ENCODE measurements at regions not wholly inside any gene's neighbourhood (a gene's known extent, or its start where the extent isn't known, plus 50 kb on each side); places are given as distances from the start of the nearest gene placed in this dataset.

GRCh38 chr5:64019746-64020145, 57.5 kb upstream of the HTR1A start:
- intact Hi-C loops (cut with micrococcal nuclease; ENCODE audit: unreplicated experiment), result no loop called here
- no peak overlapping the region for H3K9ac ChIP-seq (ENCODE audit: insufficient read depth, low read depth, low read length)
- no peak overlapping the region for H3K4me3 ChIP-seq (replicated peaks in 1 of 3; ENCODE audit: insufficient read depth in 1 of 3, low read depth in 2 of 3, low read length in 3 of 3)
- 23% methylated on average over 2 of the region's 2 CpGs for WGBS (ENCODE audit: low lambda C conversion rate)
- H3K4me2 ChIP-seq (ENCODE audit: low read depth, low read length), result no peak overlapping the region
- H2AFZ ChIP-seq (ENCODE audit: low read length), result no peak overlapping the region
- CTCF ChIA-PET (ENCODE audit: low intra/inter-chr PET ratio, low total read pairs), result no interaction called here
- in situ Hi-C loops (cut with HindIII; ENCODE audit: extremely low pct_ligation_motif_present, low pct_unique_long_range_greater_than_20kb), result no loop called here
- H4K20me1 ChIP-seq (ENCODE audit: insufficient read depth, low read length), result no peaks in the 10 kb centered on the region
- POLR2A ChIA-PET, result no interaction called here
- no peaks in the 10 kb centered on the region for H3K79me2 ChIP-seq (ENCODE audit: insufficient read depth, low read length)
- no peaks in the 10 kb centered on the region for H3K4me1 ChIP-seq (ENCODE audit: insufficient read depth, low read length)
- ATAC-seq, result no peak
- no peak for FAIRE-seq
- no TSS peak for BruUV-seq (replicated peaks)
- H3K27ac ChIP-seq (ENCODE audit: extremely low read length, insufficient read depth, low read length), result no peak overlapping the region
- TF ChIP-seq NFIC (IDR thresholded peaks at IDR 0.05; ENCODE audit: low read length) (no peak), ZNF563 (CRISPR knock-in tag; IDR thresholded peaks at IDR 0.05) (no peak), NPAS2 (CRISPR knock-in tag; IDR thresholded peaks at IDR 0.05; ENCODE audit: borderline replicate concordance) (no peak), ZNF333 (CRISPR knock-in tag; IDR thresholded peaks at IDR 0.05; ENCODE audit: borderline replicate concordance) (no peak), TOE1 (CRISPR knock-in tag; IDR thresholded peaks at IDR 0.05) (no peak), CAMTA2 (CRISPR knock-in tag; IDR thresholded peaks at IDR 0.05; ENCODE audit: borderline replicate concordance) (no peak)
- no peaks in the 10 kb centered on the region for H3K36me3 ChIP-seq (replicated peaks in 1 of 2; ENCODE audit: control insufficient read depth in 1 of 2, insufficient read depth in 2 of 2, low read length in 2 of 2)
- peaks cover 16% of the 10 kb centered on the region for H3K9me3 ChIP-seq (ENCODE audit: low read length)
- H3K27me3 ChIP-seq (ENCODE audit: control insufficient read depth in 1 of 2, insufficient read depth in 2 of 2, low read length in 2 of 2), result no peaks in the 10 kb centered on the region
- no peak for DNase-seq (ENCODE audit: low spot score)

DNA sequence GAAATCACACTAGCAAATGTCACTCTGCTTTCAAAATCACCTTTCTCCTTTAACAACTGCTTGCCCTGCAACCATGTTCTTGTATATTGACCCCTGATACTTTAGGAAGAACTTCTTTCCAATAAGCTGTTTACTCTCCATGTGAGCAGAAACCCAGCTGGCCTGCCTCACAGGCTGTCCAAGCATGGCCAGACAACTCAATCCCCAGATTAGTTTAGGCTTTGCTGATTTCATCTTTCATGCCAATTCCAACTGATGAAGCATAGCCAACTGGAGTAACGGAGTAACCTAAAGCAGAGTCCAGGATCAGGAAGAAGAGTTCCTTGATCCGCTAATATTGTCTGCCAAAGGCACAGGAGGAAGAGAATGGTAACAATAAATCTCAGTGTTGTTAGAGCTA, 56.7 kb upstream of the HTR1A start:
- FAIRE-seq (no peak), ATAC-seq (no peak), DNase-seq (ENCODE audit: low spot score) (no peak)
- H3K27ac ChIP-seq (ENCODE audit: extremely low read length, insufficient read depth, low read length), result no peak overlapping the region
- CTCF ChIA-PET (ENCODE audit: low intra/inter-chr PET ratio, low total read pairs), result no interaction called here
- H3K79me2 ChIP-seq (ENCODE audit: insufficient read depth, low read length), result no peaks in the 10 kb centered on the region
- BruUV-seq (replicated peaks), result no TSS peak
- in situ Hi-C loops (cut with HindIII; ENCODE audit: extremely low pct_ligation_motif_present, low pct_unique_long_range_greater_than_20kb) (no loop called here), intact Hi-C loops (cut with micrococcal nuclease; ENCODE audit: unreplicated experiment) (no loop called here)
- 25% methylated on average over 2 of the region's 2 CpGs for WGBS (ENCODE audit: low lambda C conversion rate)
- peaks cover 19% of the 10 kb centered on the region for H3K9me3 ChIP-seq (ENCODE audit: low read length)
- H3K9ac ChIP-seq (ENCODE audit: insufficient read depth, low read depth, low read length), result no peak overlapping the region
- POLR2A ChIA-PET, result no interaction called here
- no peak overlapping the region for H3K4me3 ChIP-seq (replicated peaks in 1 of 3; ENCODE audit: insufficient read depth in 1 of 3, low read depth in 2 of 3, low read length in 3 of 3)
- H4K20me1 ChIP-seq (ENCODE audit: insufficient read depth, low read length), result no peaks in the 10 kb centered on the region
- H3K27me3 ChIP-seq (ENCODE audit: control insufficient read depth in 1 of 2, insufficient read depth in 2 of 2, low read length in 2 of 2), result no peaks in the 10 kb centered on the region
- H2AFZ ChIP-seq (ENCODE audit: low read length), result no peak overlapping the region
- no peaks in the 10 kb centered on the region for H3K4me1 ChIP-seq (ENCODE audit: insufficient read depth, low read length)
- no peaks in the 10 kb centered on the region for H3K36me3 ChIP-seq (replicated peaks in 1 of 2; ENCODE audit: control insufficient read depth in 1 of 2, insufficient read depth in 2 of 2, low read length in 2 of 2)
- no peak overlapping the region for H3K4me2 ChIP-seq (ENCODE audit: low read depth, low read length)
- TF ChIP-seq DNMT1 (CRISPR knock-in tag; IDR thresholded peaks at IDR 0.05) (no peak), PHF5A (CRISPR knock-in tag; IDR thresholded peaks at IDR 0.05; ENCODE audit: low read depth, unreplicated experiment) (no peak), FLYWCH1 (CRISPR knock-in tag; IDR thresholded peaks at IDR 0.05) (no peak), KDM5A (IDR thresholded peaks at IDR 0.05; ENCODE audit: borderline replicate concordance, low read length) (no peak), ZSCAN21 (CRISPR knock-in tag; IDR thresholded peaks at IDR 0.05; ENCODE audit: borderline replicate concordance) (no peak)
- TF ChIP-seq, protein P1, sequence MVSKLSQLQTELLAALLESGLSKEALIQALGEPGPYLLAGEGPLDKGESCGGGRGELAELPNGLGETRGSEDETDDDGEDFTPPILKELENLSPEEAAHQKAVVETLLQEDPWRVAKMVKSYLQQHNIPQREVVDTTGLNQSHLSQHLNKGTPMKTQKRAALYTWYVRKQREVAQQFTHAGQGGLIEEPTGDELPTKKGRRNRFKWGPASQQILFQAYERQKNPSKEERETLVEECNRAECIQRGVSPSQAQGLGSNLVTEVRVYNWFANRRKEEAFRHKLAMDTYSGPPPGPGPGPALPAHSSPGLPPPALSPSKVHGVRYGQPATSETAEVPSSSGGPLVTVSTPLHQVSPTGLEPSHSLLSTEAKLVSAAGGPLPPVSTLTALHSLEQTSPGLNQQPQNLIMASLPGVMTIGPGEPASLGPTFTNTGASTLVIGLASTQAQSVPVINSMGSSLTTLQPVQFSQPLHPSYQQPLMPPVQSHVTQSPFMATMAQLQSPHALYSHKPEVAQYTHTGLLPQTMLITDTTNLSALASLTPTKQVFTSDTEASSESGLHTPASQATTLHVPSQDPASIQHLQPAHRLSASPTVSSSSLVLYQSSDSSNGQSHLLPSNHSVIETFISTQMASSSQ (IDR thresholded peaks at IDR 0.05; ENCODE audit: low read depth), result no peak
- TF ChIP-seq, protein P1 (CRISPR knock-in tag; IDR thresholded peaks at IDR 0.05; ENCODE audit: borderline replicate concordance), result no peak

Measured in HepG2 (cell line).